NAMALWA (cell line): ENCODE measurements at regions not wholly inside any gene's neighbourhood (a gene's known extent, or its start where the extent isn't known, plus 50 kb on each side); places are given as distances from the start of the nearest gene placed in this dataset.
"Not testable (repeated sequence)": the region's sequence is repeated elsewhere in the genome, so short reads cannot be mapped to it uniquely, and the experiment has no call there.

Experiments used
- DNase-seq: peaks from one replicate; pipeline ENCODE4 v3.0.0-alpha.2; 2015; ENCODE audit warnings: low spot score

DNA sequence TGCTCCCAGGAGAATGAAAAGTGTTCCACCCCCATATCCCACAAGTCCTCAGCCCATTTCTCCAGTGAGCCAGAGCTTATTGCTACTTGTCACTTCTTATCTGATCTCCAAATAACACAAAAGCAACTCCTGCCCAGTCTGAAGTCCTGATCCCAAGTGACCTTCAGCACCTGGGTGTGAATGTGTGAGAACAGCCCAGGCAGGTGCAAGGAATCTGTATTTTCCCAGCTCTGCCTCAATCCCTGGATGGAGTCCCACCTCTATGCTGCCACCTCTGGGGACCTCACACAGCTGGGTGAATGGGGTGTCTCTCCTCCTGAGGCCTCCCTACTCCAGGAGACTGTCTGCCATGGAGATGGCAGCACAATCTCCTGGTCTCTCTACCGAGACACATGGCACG lies 402.4 kb upstream of the PROX1 start:
- DNase-seq, result no peak

DNA sequence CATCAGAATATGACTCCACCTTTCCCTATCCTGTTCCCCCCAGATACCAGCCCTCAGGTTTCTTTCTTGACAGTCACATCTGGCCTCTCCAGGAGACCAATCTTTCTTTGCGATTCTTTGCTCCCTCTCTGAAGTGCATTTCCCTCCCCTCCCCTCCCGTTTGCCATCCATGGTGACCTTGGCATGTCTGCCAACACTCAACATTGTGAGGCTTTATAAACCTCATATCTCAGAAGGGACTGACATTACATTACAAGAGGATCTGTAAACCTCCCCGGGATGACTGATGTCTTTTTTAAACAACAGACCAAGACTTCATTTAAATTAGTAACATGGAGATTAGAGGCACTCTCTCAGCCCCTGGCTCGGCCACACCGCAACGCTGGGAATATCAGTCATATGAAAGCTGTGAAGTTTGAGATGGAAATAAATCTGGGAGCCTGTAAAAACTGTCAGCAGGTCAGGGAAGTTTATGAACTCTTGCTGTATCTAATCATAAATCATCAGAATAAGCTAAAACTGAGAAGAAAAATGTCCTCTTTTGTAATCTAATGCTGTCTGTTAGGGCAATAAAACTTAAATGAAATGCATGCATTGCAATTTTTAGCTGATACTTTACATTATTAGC lies 401.7 kb upstream of the PROX1 start:
- DNase-seq, result no peak

DNA sequence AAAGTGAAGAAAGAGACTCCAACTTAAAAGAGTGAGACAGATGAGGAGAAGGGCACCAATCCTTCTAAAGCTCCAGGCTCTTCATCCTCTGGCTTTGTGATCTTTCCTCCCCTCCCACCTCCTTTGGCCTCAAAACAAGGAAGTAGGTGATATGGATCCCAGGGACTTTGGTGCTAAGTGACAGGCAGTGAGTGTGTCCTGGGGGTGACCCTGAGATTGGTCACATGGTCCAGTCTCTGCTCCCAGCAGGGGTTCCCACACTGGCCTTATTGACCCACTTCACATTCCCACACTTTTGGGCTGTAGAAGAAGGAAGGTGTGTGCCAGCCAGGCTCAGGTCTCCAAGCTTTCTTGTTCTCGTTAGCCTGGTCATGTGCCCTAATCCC lies 401.2 kb upstream of the PROX1 start:
- DNase-seq, result no peak

DNA sequence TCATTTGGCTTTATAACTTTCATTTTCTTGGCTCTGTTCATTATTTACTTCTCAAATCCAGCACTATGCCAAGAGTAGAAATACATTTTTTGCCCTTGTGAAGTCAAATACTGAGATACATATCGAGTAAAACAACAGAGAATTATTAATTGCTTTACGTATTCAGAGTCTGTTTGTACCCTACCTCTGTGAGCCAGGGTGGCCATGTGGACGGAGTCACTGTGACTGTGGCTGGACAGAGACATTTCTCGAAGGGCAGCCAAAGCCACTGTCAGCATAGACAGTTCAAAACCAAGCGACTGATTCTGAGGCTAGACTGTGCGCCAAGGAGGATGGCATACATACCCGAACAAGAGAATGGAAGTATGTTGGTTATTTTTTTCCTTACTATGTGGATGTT lies 391.0 kb upstream of the PROX1 start:
- no peak for DNase-seq

DNA sequence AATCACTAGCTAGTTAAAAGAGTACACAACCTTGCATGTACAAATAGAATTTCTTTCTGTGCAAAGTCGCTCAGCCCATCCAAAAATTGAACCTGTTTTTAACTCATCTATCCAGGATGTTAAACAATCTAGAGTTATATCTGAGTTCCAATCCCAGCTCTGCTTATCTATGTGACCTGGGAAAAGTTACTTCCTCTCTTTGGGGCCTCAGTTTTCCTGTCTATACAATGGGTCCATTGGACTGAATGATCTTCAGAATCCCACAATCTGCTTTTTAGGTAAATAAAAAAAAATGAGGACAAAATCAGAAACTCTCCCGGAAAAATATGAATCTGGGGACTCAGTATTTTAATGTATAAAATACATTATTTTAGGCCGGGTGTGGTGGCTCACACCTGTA lies 389.5 kb upstream of the PROX1 start:
- DNase-seq, result no peak

DNA sequence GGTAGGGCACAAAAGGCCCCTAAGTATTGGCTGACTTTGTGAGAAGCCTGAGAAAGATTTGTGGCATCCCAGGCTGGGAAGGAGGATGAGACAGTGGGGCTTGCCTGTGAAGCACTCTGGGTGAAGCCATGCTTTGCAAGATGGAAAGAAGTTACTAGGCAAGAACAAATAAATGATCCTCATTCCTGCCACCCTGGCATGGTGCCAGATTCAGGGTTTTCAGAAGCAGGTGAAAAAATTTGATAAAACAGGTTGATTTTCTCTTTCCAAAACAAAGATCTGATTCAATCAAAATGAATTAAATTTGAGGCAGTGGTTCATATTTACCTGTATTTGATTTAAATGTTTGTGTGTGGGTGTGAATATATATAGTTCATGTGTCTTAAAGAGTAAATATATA lies 386.9 kb upstream of the PROX1 start:
- no peak for DNase-seq

DNA sequence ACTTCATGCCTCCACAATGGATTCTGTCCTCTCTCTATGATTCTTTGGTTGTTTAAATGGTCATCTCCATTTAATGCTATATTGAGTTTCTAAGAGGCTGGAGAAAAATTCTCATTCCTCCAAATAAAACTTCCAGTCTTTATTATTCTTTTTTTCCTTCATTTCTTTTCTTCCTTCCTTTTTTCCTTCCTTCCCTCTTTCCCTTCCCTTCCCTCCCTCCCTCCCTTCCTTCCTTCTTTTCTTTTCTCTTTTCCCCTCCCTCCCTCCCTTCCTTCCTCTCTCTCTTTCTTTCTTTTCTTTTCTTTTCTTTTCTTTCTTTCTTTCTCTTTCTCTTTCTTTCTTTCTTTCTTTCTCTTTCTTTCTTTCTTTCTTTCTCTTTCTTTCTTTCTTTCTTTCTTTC lies 386.1 kb upstream of the PROX1 start:
- DNase-seq, result not testable (repeated sequence)

DNA sequence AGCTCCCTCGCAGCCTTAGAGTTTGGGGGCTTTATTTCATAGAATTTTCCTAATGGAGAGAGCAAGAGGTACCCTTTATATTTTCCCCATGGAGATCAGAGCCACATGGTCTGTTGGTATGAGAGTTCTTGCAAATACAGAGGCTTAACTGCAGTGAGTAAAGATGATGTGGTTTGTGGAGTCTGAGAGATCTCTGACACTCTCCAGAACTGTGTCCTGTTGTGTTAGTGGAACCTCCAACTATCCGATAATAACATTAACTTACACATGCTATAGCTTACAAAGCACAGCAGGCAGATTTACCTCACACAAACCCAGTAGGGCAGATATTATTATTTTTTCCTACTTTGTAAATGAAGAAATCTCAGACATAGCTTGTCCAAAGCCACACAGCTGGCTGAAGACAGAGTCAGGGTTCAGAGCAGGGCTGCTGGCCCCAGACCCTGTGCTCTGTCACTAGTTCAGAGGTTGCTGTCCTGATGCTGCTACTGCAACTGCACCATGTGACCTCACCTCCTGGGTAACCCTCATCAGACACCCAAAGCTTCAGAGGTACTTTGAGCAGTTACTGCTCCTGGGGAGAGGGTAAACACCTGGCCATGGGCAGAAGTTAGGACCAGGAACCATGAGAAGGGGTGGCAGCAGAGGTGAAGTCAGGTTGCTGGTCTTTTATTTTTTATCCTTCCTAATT lies 384.8 kb upstream of the PROX1 start:
- DNase-seq, result no peak

DNA sequence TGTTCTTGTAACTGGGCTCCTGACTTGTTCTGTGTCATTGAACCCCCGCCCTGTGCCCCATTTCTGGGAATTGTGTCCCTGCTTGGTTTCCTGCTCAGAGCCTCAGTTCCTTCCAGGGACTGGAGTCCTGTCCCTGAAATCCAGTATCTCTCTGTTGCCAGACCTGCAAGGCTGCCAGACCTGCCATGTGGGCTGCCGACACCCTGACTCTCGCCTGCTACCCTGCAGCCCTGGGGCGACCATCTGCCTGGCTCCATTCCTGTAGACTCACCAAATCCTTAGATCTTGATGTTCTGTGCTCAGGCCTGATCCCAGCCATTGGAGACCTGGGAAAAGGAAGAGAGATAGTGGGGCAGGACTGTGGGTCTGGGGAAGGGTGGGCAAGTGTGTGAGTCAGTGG lies 383.3 kb upstream of the PROX1 start:
- DNase-seq, result no peak

DNA sequence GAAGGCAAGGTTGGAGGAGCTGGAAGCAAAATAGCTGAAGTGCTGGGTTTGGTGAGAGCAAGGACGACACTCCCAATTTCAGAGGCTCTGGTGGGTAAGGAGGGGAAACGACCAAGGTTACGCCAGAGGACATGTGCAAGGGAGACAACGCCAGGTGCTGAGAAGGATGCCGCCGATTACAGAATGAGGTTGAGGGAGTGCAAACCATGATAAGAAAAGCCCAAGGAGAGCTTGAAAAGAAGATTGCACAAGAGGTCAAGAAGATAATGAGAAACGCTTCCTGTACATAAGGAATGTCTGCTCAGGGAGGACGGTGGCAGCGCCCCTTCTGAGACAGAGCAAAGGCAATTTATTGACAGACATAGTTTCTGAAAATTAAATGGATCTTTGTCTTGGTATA lies 382.0 kb upstream of the PROX1 start:
- no peak for DNase-seq

DNA sequence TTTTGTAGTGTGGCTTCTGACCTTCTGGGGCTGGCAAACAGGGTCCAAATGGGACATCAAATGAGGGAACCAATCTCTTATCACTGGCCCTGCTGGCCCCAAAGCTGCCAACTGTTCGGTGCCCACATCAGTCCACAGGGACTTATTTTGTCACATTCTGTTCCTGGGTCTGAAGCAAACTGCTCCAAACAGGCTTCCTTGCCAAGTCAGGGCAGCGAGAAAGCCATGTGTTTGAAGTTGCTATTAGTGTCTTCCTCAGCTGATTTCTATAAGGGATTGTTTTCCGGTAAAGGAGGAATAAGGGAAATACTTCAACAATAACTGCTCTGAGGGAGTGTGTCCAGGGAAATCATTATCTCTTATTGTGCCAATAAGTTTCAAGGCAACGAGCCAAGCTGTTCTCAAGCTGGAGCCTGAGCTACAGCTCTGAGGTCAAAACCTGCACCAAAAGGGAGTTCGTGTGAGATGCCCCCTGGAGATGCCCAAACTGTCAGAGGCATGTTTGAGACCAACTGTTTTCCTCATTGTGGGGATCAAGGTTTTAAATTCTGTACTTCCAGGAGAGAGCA lies 381.4 kb upstream of the PROX1 start:
- no peak for DNase-seq

DNA sequence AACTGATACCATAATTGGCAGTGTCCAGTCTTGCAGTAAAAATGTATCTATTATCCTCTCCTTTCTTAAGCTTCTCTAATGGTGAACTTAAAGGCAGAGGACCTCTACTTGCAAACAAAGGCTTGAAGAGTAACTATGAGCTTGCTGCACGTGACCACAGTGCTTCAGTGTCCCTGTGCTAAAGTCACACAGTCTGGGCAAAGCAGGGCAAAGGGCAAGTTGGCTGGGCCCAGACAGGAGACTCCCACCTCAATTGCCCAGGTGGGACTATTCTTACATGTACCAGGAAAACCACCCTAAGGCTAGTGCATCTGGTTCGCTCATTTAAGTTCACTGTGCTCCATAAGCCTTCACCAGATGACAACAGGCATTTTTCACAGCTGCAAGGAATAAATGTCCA lies 374.2 kb upstream of the PROX1 start:
- DNase-seq, result no peak

DNA sequence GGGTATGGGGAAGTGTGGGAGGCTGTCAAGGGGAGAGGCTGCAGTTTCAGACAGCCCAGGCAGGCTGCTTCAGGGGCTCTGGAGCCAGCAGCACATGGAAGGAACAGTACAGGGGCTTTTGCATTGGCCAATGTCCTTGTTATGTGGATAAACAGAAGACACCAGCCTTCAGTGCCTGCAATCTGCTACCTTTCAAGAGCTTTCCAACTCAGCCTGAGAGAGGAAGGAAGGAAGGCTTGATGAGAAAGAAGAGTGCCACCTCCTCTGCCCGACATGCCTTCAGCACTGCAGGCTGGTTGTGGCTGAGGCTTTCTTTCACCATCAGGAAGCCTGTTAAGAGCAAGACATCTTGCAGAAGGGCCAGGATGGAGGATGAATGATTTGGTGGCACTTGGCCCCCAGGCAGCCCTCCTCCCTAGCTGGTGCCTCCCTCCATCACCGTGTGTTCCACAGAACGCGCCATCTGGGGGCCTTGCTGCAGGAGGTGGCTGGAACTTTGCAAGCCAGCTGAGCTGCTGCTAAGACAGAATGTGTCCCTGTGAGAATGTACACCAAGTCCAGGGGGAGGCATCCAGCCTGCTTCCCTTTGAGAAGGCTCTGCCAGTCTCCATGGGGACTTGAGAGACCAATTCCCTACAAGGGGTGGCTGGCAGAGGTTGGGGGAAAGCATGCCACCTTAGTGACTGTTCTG lies 372.4 kb upstream of the PROX1 start:
- DNase-seq, result no peak

DNA sequence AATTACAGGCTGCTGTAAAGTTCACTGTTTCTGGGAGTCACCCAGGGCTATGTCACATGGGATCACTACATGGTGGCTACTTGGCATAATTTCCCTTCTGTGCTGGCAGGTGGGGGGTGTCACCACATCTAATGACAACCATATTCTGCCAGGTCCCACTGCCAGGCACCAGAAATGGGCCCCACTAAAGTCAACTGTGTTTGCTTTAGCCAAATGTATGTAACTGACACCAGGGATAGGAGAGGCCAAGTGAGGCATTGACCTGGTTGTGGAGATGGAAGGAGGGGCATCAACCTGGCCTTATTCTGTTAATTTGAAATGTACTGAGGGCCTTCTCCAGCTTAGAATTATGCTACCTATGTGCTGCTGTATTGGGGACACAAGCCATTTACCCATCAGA lies 370.6 kb upstream of the PROX1 start:
- no peak for DNase-seq

DNA sequence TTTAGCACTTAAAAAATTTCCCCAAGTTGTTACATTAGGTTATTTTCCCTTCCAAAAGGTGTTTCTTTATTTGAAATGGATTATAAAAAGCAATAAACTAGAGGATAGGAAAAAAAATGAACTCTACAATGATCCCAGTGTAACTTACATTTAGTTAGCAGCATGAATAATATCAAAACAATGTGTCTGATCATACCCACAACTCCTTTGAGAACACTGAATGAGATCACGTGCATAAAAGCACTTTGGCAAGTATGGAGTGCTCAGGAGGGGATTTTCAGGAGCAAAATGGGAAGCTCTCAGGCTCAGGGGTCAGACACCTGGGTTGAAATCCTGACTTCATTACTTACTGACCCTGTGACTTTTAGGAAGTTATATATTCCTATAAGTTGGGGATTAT lies 369.7 kb upstream of the PROX1 start:
- no peak for DNase-seq

DNA sequence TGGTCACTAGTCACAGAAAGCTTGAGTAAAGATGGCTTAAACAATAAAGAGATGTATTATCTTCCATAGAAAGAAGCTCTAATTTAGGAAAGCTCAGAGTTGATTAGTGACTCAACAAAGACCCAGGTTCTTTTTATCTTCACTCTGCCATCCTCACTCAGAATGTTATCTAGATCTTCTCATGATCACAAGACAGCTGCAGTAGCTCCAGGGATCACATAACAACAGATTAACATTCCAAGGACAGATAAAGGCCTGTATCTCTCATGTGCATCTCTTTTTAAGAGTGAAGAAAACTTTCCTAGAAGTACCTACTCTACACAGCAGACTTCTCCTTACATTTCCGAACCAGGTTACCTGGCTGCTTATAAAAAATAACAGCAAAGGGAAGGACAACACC lies 368.7 kb upstream of the PROX1 start:
- no peak for DNase-seq

DNA sequence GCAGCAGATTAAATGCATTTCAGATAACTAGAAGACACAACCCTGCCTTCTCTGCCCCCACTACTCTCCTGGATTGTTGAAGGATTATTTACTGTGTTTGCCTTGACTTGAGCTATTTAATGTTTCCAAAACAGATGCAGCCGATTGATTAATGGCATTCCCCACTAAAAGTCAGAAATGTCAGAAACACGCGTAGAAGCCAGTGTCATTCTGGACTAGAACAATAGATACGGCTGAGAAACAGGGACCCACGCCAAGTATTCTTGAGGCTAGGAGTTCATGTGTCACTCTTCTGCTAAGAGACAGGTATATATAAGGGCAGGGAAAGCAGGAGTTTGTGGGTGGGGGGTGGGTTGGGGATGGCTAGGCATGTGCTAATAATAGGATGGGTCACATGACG lies 366.7 kb upstream of the PROX1 start:
- DNase-seq, result no peak

DNA sequence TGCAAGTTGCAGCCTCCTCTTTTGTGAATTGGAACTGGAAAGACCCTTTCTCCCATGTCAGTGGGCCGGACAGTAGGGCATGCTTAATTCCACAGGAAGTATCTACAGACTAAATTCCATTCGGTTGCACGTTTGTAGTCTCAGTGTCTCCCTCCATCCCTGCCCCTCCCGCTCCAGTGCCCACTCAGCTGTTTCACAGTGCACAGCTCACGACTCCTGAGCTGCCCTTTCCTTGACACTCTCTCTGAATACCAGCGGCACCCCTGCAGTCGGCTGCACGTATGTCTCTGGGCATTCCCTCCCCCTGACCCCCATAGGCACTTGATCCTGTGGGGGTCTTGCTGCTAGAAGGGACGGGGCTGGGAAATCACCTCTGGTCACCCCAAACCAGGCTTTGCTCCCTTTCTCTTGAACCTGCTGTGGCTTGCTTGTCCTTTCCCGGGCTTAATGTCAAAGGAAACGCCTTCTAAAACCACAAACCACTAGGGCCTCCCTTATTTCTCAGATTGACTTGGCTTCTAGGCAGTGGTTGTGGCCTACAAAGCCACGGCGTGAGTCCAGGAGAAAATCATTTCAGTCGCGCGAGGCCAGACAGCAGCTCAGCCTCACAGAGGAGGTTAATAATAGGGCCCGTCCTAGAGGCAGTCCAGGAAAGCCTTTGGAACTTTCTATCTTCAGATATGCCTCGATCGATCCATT lies 365.3 kb upstream of the PROX1 start:
- no peak for DNase-seq

DNA sequence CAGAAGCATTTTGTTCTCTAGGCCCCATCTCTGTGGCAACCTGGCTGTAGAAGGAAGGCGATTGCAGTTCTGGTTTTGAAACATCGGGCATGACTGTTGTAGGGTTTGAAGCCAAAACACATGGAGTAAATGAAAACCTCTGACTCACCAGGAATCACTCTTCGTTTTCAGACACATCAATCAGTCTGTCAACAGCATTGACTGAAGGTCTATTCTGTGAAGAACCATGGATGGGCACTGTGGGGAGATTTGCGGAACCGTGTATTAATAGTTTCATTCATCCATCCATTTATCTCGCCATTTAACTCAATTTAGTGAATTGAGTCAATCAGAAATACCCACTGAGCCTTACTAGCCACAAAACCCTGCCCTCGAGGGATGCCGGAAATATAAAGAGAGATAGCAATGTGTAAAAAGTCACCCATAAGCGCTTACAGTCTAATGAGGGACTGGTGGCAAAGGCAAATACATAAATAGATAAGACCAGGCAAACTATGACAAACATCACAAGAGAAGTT lies 364.6 kb upstream of the PROX1 start:
- DNase-seq, result no peak

DNA sequence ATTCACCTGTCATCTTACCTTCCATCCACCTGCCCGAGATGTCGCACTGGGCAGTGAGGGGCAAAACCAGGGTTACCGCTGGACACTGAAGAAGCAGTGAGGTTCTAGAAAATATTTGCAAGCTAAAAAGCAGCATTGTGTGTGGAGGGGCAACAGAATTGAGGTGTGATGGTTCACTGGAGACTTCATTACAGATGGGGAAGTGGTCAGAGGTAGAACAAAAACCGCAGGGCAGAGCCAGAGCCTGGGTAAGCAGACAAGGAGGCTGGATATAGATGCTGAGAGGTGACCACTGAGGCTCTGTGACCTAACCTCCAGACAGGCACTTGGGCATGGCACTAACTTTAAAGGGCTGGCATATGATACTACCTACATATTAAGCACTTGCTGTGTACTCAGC lies 363.9 kb upstream of the PROX1 start:
- DNase-seq, result no peak

DNA sequence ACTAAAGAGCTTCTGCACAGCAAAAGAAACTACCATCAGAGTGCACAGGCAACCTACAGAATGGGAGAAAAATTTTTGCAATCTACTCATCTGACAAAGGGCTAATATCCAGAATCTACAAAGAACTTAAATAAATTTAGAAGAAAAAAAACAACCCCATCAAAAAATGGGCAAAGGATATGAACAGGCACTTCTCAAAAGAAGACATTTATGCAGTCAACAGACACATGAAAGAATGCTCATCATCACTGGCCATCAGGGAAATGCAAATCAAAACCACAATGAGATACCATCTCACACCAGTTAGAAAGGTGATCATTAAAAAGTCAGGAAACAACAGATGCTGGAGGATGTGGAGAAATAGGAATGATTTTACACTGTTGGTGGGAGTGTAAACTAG lies 351.0 kb upstream of the PROX1 start:
- DNase-seq, result not testable (repeated sequence)

DNA sequence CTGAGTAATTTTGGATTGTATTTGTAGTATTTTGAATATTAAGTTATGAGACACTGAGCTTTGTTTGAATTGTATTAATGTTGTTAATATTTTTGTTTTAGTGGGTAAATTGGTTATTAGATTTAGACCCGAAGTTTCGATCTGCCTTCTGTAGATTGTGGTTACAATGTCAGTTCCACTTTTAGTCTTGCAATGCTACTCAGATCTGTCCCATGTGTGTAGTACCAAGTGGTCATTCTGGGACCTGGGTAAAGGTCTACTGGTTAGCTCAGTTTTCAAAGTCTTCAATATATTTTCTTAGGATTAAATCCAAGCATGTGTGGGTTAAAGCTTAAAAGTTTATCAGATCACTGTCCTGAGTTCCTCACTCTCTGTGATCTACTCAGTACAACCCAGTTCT lies 346.5 kb upstream of the PROX1 start:
- DNase-seq, result no peak

DNA sequence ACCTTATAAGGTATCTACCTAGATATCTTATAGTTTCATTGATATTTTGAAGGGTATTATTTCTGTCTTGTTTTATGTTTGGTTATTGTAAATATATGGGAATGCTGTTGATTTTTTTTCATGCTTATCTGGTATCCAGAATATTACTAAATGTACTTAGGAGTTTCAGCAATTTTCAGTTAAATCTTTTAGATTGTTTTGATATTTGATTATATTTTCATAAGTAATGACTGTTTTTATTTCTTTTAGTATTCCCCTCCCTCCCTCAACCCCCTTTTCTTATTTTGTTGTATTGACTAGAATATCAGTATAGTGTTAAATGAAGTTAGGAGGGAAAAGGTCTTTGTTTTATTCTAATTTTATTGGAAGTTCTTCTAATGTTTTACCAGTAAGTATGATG lies 344.4 kb upstream of the PROX1 start:
- no peak for DNase-seq
